Astrocyte (in vitro differentiated cells and primary cell): ENCODE measurements at regions not wholly inside any gene's neighbourhood (a gene's known extent, or its start where the extent isn't known, plus 50 kb on each side); places are given as distances from the start of the nearest gene placed in this dataset.

Experiments used
- DNase-seq: peaks from one replicate; pipeline ENCODE4 v3.0.0-alpha.2; 2010; ENCODE audit warnings: low read depth
- FAIRE-seq: peaks from 2 replicates; lab custom pipeline; 2011; peaks lifted over from hg19 to GRCh38; lab: Jason Lieb, UNC
- H2AFZ ChIP-seq: 2 replicates; pipeline ENCODE4 v1.6.0; 2012; ENCODE audit warnings: low read depth, low read length, inconsistent platforms
- H3K27ac ChIP-seq: 2 replicates; pipeline ENCODE4 v1.5.1; 2011; ENCODE audit warnings: low read depth, low read length, inconsistent platforms
- H3K27me3 ChIP-seq: 2 replicates; pipeline ENCODE4 v1.6.0; 2011; ENCODE audit warnings: low read length, inconsistent platforms; ENCODE audit not compliant: insufficient read depth
- H3K36me3 ChIP-seq: 2 replicates; pipeline ENCODE4 v1.5.1; 2011; ENCODE audit warnings: low read length, inconsistent platforms; ENCODE audit not compliant: insufficient read depth
- H3K4me1 ChIP-seq: 2 replicates; pipeline ENCODE4 v1.5.1; 2011; ENCODE audit warnings: low read length, inconsistent platforms; ENCODE audit not compliant: insufficient read depth
- H3K4me2 ChIP-seq: 2 replicates; pipeline ENCODE4 v1.6.0; 2012; ENCODE audit warnings: low read length, inconsistent platforms
- H3K4me3 ChIP-seq: 2 replicates; pipeline ENCODE4 v1.5.1; 2011; ENCODE audit warnings: low read depth, mild to moderate bottlenecking, low read length, inconsistent platforms; ENCODE audit not compliant: insufficient read depth
- H3K79me2 ChIP-seq: 2 replicates; pipeline ENCODE4 v1.6.0; 2012; ENCODE audit warnings: mild to moderate bottlenecking, low read length, inconsistent platforms; ENCODE audit not compliant: insufficient read depth
- H3K9ac ChIP-seq: 2 replicates; pipeline ENCODE4 v1.6.0; 2012; ENCODE audit warnings: mild to moderate bottlenecking, low read length, inconsistent platforms
- H3K9me3 ChIP-seq: 2 replicates; pipeline ENCODE4 v1.5.1; 2012; ENCODE audit warnings: low read depth, mild to moderate bottlenecking, low read length, inconsistent platforms; ENCODE audit not compliant: insufficient read depth
- H4K20me1 ChIP-seq: 2 replicates; pipeline ENCODE4 v1.6.0; 2012; ENCODE audit warnings: low read length, inconsistent platforms; ENCODE audit not compliant: insufficient read depth
- H3K27ac Mint-ChIP-seq: one replicate; pipeline ENCODE4 v1.8.0; 2021; ENCODE audit warnings: mild to moderate bottlenecking, mixed read lengths; ENCODE audit not compliant: unreplicated experiment
- H3K27me3 Mint-ChIP-seq: one replicate; pipeline ENCODE4 v1.8.0; 2021; ENCODE audit warnings: low read depth, mixed read lengths; ENCODE audit not compliant: unreplicated experiment
- H3K36me3 Mint-ChIP-seq: one replicate; pipeline ENCODE4 v1.8.0; 2021; ENCODE audit warnings: low read depth, mixed read lengths; ENCODE audit not compliant: unreplicated experiment
- H3K4me1 Mint-ChIP-seq: one replicate; pipeline ENCODE4 v1.8.0; 2021; ENCODE audit warnings: low read depth, mixed read lengths; ENCODE audit not compliant: unreplicated experiment
- H3K4me3 Mint-ChIP-seq: one replicate; pipeline ENCODE4 v1.8.0; 2021; ENCODE audit warnings: mild to moderate bottlenecking, moderate library complexity, mixed read lengths; ENCODE audit not compliant: unreplicated experiment
- H3K9me3 Mint-ChIP-seq: one replicate; pipeline ENCODE4 v1.8.0; 2021; ENCODE audit warnings: mild to moderate bottlenecking, mixed read lengths; ENCODE audit not compliant: unreplicated experiment
- EZH2 ChIP-seq: IDR thresholded peaks from 2 replicates; pipeline ENCODE4 v1.6.1; 2012; ENCODE audit warnings: mild to moderate bottlenecking, low read length, inconsistent platforms; ENCODE audit not compliant: insufficient read depth
- TF ChIP-seq, protein P1 (sequence below): IDR thresholded peaks from 2 replicates; pipeline ENCODE4 v1.5.1; 2011; ENCODE audit warnings: low read depth, mild to moderate bottlenecking, inconsistent platforms, low read length, moderate library complexity; ENCODE audit not compliant: insufficient read depth

DNA sequence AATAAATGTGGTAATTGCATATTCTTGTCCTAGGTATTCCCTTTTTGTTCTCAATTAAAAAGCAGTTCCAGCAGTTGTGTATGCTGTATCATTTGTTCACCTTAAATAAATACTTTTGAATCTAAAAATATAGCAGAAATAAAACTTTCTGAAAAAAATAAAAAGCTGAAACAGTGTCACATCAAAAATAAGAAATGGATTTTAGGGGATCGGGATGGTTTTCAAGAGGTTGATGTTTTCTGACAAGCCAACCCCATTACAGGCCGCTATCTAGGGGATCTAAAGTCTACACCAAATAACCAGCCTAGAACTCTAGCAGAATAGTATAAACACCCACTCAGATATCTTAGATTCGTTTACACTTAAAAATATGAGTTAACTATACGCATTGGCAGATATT lies 95.4 kb upstream of the MAML3 start:
- Histone ChIP-seq H3K9me3 (no peaks in the 10 kb centered on the region), H3K9ac (no peak overlapping the region), H3K4me3 (no peak overlapping the region), H3K27me3 (no peaks in the 10 kb centered on the region), H3K4me2 (no peak overlapping the region), H3K27ac (no peak overlapping the region), H3K36me3 (no peaks in the 10 kb centered on the region), H2AFZ (no peak overlapping the region), H3K4me1 (peaks cover 17% of the 10 kb centered on the region), H3K79me2 (no peaks in the 10 kb centered on the region), H4K20me1 (no peaks in the 10 kb centered on the region)
- Mint-ChIP-seq H3K4me1 (peaks cover 15% of the 10 kb centered on the region), H3K4me3 (no peak overlapping the region), H3K36me3 (no peaks in the 10 kb centered on the region), H3K27me3 (no peaks in the 10 kb centered on the region), H3K27ac (no peak overlapping the region), H3K9me3 (no peaks in the 10 kb centered on the region)
- no peak for TF ChIP-seq EZH2
- TF ChIP-seq, protein P1, sequence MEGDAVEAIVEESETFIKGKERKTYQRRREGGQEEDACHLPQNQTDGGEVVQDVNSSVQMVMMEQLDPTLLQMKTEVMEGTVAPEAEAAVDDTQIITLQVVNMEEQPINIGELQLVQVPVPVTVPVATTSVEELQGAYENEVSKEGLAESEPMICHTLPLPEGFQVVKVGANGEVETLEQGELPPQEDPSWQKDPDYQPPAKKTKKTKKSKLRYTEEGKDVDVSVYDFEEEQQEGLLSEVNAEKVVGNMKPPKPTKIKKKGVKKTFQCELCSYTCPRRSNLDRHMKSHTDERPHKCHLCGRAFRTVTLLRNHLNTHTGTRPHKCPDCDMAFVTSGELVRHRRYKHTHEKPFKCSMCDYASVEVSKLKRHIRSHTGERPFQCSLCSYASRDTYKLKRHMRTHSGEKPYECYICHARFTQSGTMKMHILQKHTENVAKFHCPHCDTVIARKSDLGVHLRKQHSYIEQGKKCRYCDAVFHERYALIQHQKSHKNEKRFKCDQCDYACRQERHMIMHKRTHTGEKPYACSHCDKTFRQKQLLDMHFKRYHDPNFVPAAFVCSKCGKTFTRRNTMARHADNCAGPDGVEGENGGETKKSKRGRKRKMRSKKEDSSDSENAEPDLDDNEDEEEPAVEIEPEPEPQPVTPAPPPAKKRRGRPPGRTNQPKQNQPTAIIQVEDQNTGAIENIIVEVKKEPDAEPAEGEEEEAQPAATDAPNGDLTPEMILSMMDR, result no peak
- DNase-seq (peak; percentile 32), FAIRE-seq (no peak)

DNA sequence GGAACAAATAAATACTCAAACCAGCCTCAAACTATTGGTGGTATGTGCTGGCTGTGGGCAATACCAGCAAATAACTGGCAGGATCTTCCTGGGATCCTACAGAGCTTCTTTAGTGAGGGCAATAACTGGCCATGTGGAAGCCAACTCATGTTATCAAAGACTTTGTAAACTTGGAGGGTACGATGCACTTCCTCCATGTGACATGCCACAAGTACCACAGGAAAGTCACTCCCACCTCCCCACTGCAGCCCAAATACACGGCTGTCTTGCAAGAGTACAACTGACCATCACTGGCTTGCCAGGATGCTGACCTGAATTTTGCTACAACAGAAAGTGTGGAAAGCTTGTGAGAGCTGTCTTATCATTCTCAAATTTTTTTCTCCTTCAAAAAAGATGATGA lies 93.3 kb upstream of the MAML3 start:
- Mint-ChIP-seq H3K9me3 (no peaks in the 10 kb centered on the region), H3K4me1 (peaks cover 13% of the 10 kb centered on the region), H3K36me3 (no peaks in the 10 kb centered on the region), H3K4me3 (no peak overlapping the region), H3K27ac (no peak overlapping the region), H3K27me3 (no peaks in the 10 kb centered on the region)
- Histone ChIP-seq H3K27me3 (no peaks in the 10 kb centered on the region), H3K4me3 (no peak overlapping the region), H3K27ac (no peak overlapping the region), H3K9me3 (no peaks in the 10 kb centered on the region), H3K79me2 (no peaks in the 10 kb centered on the region), H3K4me1 (peaks cover 15% of the 10 kb centered on the region), H3K9ac (no peak overlapping the region), H2AFZ (no peak overlapping the region), H3K36me3 (no peaks in the 10 kb centered on the region), H4K20me1 (no peaks in the 10 kb centered on the region), H3K4me2 (no peak overlapping the region)
- TF ChIP-seq, protein P1, result no peak
- no peak for TF ChIP-seq EZH2
- no peak for DNase-seq
- FAIRE-seq, result no peak

DNA sequence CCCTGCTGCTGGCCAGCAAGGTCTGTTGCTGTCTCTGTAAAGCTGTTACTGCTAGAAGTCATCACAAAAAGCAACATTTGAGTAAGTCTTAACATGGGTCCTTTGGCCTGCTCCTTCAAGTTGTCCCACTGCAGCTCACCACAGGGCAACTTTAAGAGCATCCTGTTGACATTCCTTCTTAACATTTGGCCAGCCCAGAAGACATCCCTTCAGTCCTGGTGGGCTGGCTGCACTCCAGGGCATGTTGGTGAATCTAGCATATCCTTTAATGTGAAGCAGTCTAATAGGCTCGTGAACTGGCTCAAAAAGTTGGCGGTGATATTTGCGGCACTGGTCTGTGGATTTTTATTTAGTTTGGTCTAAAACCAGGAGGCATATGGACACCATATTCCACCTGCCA lies 92.2 kb upstream of the MAML3 start:
- Histone ChIP-seq H4K20me1 (no peaks in the 10 kb centered on the region), H2AFZ (no peak overlapping the region), H3K4me2 (no peak overlapping the region), H3K27ac (no peak overlapping the region), H3K9me3 (no peaks in the 10 kb centered on the region), H3K9ac (no peak overlapping the region), H3K4me3 (no peak overlapping the region), H3K79me2 (no peaks in the 10 kb centered on the region), H3K4me1 (peaks cover 12% of the 10 kb centered on the region), H3K27me3 (no peaks in the 10 kb centered on the region), H3K36me3 (no peaks in the 10 kb centered on the region)
- TF ChIP-seq, protein P1, result no peak
- TF ChIP-seq EZH2, result no peak
- FAIRE-seq (no peak), DNase-seq (no peak)
- H3K4me1 Mint-ChIP-seq, result peaks cover 10% of the 10 kb centered on the region
- H3K27ac Mint-ChIP-seq, result no peak overlapping the region
- H3K36me3 Mint-ChIP-seq, result no peaks in the 10 kb centered on the region
- no peak overlapping the region for H3K4me3 Mint-ChIP-seq
- no peaks in the 10 kb centered on the region for H3K9me3 Mint-ChIP-seq
- no peaks in the 10 kb centered on the region for H3K27me3 Mint-ChIP-seq
